ENCODE measurements at regions not wholly inside any gene's neighbourhood (a gene's known extent, or its start where the extent isn't known, plus 50 kb on each side); places are given as distances from the start of the nearest gene placed in this dataset.

- TF ChIP-seq ZFX (IDR thresholded peaks at IDR 0.05; ENCODE audit: borderline replicate concordance), result no peak
- TF ChIP-seq CTCF (IDR thresholded peaks at IDR 0.05), result no peak
- H3K27ac ChIP-seq, result no peak overlapping the region
Observed at GRCh38 chr6:148217051-148217450, 125.6 kb upstream of the SASH1 start.

GRCh38 chr6:148217921-148218320 is 124.7 kb upstream of the SASH1 start:
- TF ChIP-seq CTCF (IDR thresholded peaks at IDR 0.05) (no peak), ZFX (IDR thresholded peaks at IDR 0.05; ENCODE audit: borderline replicate concordance) (no peak)
- no peak overlapping the region for H3K27ac ChIP-seq

- TF ChIP-seq CTCF (IDR thresholded peaks at IDR 0.05) (no peak), ZFX (IDR thresholded peaks at IDR 0.05; ENCODE audit: borderline replicate concordance) (no peak)
- no peak overlapping the region for H3K27ac ChIP-seq
Observed at GRCh38 chr6:148218542-148219258, 123.9 kb upstream of the SASH1 start.

GRCh38 chr6:148221196-148221979 is 121.2 kb upstream of the SASH1 start:
- TF ChIP-seq CTCF (IDR thresholded peaks at IDR 0.05) (no peak), ZFX (IDR thresholded peaks at IDR 0.05; ENCODE audit: borderline replicate concordance) (no peak)
- H3K27ac ChIP-seq, result no peak overlapping the region

- no peak overlapping the region for H3K27ac ChIP-seq
- TF ChIP-seq ZFX (IDR thresholded peaks at IDR 0.05; ENCODE audit: borderline replicate concordance) (no peak), CTCF (IDR thresholded peaks at IDR 0.05) (no peak)
Observed at GRCh38 chr6:148222376-148222775, 120.3 kb upstream of the SASH1 start.

GRCh38 chr6:148222846-148223245 is 119.8 kb upstream of the SASH1 start:
- H3K27ac ChIP-seq, result no peak overlapping the region
- TF ChIP-seq ZFX (IDR thresholded peaks at IDR 0.05; ENCODE audit: borderline replicate concordance) (no peak), CTCF (IDR thresholded peaks at IDR 0.05) (no peak)

- H3K27ac ChIP-seq, result no peak overlapping the region
- no peak for TF ChIP-seq ZFX (IDR thresholded peaks at IDR 0.05; ENCODE audit: borderline replicate concordance)
- TF ChIP-seq CTCF (IDR thresholded peaks at IDR 0.05), result no peak
Observed at GRCh38 chr6:148223424-148223842, 119.2 kb upstream of the SASH1 start.
